Epithelial cell of esophagus (primary cell): ENCODE measurements at regions not wholly inside any gene's neighbourhood (a gene's known extent, or its start where the extent isn't known, plus 50 kb on each side); places are given as distances from the start of the nearest gene placed in this dataset.

Experiments
- DNase-seq: peaks from one replicate; pipeline ENCODE4 v3.0.0; 2010; ENCODE audit warnings: low read depth
- H3K4me3 ChIP-seq: 2 replicates; pipeline ENCODE4 v1.5.1; 2011; ENCODE audit warnings: mild to moderate bottlenecking, low read length, control low read depth
- TF ChIP-seq, protein P1 (sequence below): IDR thresholded peaks from 2 replicates; pipeline ENCODE4 v1.5.1; 2011; ENCODE audit warnings: low read depth, mild to moderate bottlenecking, low read length, control low read depth, inconsistent platforms; ENCODE audit not compliant: insufficient read depth; ENCODE audit errors: missing control alignments

DNA sequence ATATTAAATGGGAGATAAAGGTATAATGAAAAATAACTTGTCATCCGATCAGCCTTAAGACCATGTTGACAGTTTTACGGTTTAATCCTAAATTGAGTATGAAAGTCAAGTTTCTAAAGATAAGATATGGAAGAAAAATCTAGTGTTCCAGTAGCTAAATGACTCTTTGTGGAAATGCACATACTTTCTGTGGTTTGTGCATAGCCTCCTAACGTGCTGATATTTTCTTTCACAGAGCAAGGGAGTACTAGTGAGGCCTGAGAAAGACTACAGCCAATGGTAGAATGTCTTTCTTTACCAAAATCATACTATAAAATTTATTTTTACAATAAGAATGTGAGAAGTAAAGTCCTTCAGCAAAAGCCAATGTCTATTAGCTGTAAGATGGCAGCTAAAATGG lies 430.6 kb upstream of the RGMA start:
- TF ChIP-seq, protein P1, sequence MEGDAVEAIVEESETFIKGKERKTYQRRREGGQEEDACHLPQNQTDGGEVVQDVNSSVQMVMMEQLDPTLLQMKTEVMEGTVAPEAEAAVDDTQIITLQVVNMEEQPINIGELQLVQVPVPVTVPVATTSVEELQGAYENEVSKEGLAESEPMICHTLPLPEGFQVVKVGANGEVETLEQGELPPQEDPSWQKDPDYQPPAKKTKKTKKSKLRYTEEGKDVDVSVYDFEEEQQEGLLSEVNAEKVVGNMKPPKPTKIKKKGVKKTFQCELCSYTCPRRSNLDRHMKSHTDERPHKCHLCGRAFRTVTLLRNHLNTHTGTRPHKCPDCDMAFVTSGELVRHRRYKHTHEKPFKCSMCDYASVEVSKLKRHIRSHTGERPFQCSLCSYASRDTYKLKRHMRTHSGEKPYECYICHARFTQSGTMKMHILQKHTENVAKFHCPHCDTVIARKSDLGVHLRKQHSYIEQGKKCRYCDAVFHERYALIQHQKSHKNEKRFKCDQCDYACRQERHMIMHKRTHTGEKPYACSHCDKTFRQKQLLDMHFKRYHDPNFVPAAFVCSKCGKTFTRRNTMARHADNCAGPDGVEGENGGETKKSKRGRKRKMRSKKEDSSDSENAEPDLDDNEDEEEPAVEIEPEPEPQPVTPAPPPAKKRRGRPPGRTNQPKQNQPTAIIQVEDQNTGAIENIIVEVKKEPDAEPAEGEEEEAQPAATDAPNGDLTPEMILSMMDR, result no peak
- no peak for DNase-seq
- no peak overlapping the region for H3K4me3 ChIP-seq

DNA sequence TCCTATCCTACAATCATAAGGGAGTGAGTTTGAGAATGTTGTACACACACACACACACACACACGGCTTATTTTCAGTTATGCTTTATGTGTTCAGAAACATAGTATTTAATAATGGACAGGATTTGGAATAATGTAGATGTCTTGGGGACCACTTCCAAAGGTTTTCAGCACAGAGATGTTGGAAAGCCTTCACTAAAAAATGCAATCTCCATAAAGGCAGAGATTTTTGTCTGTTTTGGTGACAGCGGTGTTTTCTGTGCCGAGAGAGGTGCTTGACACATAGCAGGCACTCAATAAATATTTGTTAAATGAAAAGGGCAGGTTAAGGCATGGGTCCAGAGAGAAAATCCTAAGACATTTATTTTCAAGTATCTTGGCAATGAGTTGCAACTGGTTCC lies 428.2 kb upstream of the RGMA start:
- no peak overlapping the region for H3K4me3 ChIP-seq
- TF ChIP-seq, protein P1, result no peak
- no peak for DNase-seq

DNA sequence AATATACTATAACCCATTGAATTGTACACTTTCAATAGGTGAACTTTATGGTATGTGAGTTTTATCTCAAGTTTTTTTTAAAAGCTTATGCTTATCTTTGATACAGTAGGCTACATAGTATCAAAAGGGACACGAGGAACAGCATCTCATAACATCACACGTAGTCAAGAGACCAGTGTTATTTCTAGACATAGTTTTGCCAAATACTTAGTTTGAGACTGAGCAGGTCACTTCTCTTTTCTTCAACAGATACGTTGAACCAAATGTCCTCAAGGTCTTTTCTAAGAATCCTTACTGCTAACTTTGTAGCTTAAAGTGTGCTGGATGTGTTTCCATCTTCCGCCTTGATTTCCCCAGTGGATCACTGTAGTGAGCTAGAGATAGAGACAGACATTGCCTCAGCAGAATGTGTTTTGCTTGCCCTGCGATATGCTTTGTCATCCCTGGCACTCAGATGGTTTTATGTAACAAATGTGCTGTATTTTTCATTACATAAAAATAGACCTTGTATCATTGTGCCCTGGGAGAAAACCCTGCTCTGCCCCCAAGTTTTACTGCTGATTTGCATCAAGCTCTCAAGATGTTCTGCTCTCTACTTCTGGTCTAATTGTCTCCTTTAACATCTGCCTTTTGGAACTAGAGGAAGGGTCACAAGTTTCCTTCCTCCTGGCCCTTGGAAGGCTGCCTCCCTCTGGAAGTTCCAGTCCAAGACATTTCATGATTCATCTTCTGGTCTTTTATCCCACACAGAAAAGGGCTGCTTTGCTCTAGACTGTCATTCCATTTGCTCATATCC lies 426.4 kb upstream of the RGMA start:
- H3K4me3 ChIP-seq, result no peak overlapping the region
- TF ChIP-seq, protein P1, result no peak
- no peak for DNase-seq

DNA sequence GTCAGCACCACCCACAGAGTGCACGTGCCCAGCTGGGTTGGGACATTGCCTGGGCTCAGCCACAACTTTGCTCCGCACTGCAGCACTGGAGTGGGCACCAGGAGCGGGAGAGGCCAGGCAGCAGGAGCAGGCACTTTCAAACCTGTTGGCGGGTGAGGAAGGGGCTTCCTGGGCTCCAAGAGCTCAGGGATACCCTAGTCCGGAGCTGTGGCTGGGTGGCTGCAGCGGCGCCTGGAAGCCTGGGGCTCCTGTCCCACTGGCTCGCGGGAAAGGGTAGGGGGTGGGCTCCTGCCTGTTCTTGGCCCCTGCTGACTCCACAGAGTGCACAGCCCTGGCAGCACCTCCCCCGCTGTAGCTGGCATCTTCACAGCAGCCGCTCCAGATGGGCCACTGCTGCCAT lies 417.6 kb upstream of the RGMA start:
- TF ChIP-seq, protein P1, result no peak
- no peak for DNase-seq
- H3K4me3 ChIP-seq, result no peak overlapping the region

DNA sequence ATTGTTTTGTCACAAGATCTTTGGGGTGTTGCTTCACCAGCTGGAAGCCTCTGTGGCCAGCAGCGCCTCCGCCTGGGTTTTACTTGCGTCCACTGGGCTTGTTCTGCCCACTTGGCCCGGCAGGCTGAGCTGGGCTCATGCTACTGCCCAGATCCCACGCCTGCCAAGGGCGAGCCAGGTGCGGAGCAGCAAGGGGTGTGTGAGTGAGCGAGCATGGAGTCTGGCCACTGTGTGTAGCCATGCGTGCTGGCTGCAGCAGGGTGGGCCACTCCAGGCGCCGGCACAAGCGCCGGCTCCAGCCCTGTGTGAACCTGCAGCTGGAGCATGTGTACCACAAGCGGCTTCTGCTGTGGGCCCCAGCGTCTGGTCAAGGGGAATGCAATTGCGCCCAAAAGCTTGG lies 416.5 kb upstream of the RGMA start:
- no peak overlapping the region for H3K4me3 ChIP-seq
- TF ChIP-seq, protein P1, result no peak
- no peak for DNase-seq

DNA sequence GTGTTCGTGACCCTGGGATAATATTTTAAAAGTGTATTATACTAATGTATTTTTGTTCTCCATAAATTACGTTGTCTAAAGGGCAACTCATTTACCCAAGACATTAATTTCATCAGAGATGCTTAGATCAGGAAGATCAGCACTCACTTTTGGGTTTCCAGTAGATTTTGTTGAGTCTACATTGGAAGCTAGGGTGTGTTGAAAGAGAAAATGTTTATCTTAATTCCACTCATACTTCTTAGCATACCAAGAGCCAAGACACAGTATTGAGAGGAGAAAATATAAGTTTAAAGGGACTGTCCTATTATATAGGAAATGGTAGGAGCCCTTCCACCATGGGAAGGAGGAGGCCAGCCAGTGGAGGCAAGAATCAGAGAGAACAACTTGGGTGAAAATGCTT lies 412.9 kb upstream of the RGMA start:
- TF ChIP-seq, protein P1, result no peak
- H3K4me3 ChIP-seq, result no peak overlapping the region
- DNase-seq, result no peak

DNA sequence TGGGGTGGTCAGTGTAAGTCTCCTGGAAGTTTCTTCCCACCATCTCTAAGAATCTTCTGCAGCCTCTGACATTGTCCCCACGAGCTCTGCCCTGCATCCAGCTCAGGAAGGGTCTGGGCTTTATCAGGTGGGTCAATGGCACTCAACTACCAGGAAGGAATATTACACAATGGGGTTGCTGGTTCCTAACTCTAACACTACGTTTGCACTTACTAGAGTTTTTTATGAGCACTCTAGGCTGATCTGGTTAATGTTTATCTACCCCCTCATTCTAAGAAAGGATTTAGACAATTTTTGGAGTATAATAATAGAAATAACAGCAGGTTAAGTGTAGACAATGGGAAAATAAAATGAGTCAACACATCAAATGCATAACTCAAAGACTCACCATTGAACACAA lies 411.1 kb upstream of the RGMA start:
- TF ChIP-seq, protein P1, result no peak

More for the DNA sequence above, 411.1 kb upstream of the RGMA start:
- DNase-seq, result no peak
- H3K4me3 ChIP-seq, result no peak overlapping the region
